AG10803 (cell line): ENCODE measurements at regions not wholly inside any gene's neighbourhood (a gene's known extent, or its start where the extent isn't known, plus 50 kb on each side); places are given as distances from the start of the nearest gene placed in this dataset.
A peak's percentile ranks its signal among the peaks of the same experiment; 100 is the strongest.
"Not testable (repeated sequence)": the region's sequence is repeated elsewhere in the genome, so short reads cannot be mapped to it uniquely, and the experiment has no call there.

Source experiments
- DNase-seq: peaks from one replicate; pipeline ENCODE4 v3.0.0; 2010; ENCODE audit warnings: low read depth
- H3K4me3 ChIP-seq: 2 replicates; pipeline ENCODE4 v1.5.1; 2011; ENCODE audit warnings: mild to moderate bottlenecking, low read length, control low read depth

- DNase-seq, H3K4me3 ChIP-seq: not testable (repeated sequence)
Observed at GRCh38 chr2:87638872-87639271, 109.0 kb upstream of the PLGLB2 start.

GRCh38 chr2:87639801-87640440, 108.0 kb upstream of the PLGLB2 start:
- DNase-seq, H3K4me3 ChIP-seq: not testable (repeated sequence)

GRCh38 chr2:87640961-87641563, 106.8 kb upstream of the PLGLB2 start:
- not testable (repeated sequence) for DNase-seq, H3K4me3 ChIP-seq

DNA sequence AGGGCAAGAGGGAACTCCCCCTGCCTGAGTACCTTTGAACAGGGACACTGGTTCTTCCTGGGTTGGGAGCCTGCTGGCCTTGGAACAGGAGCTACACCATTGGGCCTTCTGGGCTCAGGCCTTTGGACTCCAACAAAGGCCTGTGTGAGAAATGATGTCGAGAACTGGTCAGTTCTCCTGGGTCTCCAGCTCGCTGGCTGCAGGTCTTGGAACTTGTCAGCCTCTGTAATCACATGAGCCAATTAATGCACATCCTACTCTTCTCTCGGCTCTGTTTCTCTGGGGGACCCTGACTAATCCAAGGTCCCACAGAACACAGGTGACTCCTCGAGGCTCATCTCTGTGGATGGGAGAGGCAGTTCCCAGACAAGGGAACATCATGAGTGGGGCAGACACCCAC, 104.7 kb upstream of the PLGLB2 start:
- not testable (repeated sequence) for H3K4me3 ChIP-seq, DNase-seq

GRCh38 chr2:87647737-87648498, 100.0 kb upstream of the PLGLB2 start:
- H3K4me3 ChIP-seq, DNase-seq: not testable (repeated sequence)

DNA sequence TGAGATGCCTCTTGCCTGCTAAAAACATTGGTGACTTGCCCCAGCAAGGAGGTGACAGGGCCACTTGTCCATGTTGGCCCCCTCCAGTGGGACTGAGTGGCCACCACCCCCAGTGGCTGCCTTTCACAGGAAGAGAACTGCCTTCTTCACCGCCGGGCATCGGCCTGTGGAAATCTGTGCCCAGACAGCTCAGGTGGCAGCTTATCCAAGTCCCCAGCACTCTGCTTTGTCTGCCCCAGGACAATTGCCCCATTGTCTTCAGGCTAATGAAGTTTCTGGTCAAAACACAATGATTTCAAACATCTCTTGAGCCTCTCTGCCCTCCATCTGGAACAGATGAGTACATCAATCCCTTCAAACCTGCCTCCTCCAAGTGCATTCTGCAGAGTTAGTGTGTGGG, 99.1 kb upstream of the PLGLB2 start:
- DNase-seq, H3K4me3 ChIP-seq: not testable (repeated sequence)

DNA sequence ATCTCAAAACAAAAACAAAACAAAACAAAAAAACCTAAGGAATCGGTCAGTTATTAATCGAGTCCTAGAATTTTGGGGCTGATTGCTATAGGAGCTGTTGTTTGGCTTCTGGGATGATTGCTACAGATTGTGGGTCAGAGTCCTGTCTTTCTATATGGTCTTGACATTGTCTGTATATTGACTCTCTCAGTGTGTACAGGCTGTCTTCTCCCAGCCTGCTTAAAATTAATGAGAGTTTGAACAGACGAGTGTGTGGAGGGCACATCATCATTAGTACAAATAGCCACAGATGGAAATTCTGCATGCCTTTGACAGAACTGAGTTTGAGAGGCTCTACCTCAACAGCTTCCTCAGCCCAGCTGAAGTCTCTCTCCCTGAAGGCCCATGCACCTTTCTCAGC, 98.0 kb upstream of the PLGLB2 start:
- not testable (repeated sequence) for DNase-seq, H3K4me3 ChIP-seq

- not testable (repeated sequence) for DNase-seq, H3K4me3 ChIP-seq
Observed at GRCh38 chr2:87650837-87651236, 97.0 kb upstream of the PLGLB2 start.

DNA sequence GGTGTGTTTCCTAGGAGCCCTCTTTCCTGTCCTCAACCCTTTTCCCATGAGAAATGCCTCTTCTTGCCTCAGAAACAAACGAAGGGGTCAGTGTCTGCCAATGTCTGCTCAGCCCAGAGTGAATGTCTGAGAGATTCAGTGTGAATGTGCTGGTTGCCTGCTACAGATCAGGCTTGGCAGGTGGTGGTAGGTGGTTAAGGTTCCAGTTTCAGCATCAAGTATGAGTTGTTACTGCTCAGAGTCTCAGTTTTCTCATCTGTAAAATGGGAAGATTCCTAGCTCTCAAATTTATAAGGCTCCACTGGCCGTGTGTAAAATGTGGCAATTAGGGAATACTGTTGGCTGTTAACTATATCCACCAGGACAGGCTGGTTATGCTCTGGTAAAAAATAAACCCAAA, 96.3 kb upstream of the PLGLB2 start:
- H3K4me3 ChIP-seq, DNase-seq: not testable (repeated sequence)

DNA sequence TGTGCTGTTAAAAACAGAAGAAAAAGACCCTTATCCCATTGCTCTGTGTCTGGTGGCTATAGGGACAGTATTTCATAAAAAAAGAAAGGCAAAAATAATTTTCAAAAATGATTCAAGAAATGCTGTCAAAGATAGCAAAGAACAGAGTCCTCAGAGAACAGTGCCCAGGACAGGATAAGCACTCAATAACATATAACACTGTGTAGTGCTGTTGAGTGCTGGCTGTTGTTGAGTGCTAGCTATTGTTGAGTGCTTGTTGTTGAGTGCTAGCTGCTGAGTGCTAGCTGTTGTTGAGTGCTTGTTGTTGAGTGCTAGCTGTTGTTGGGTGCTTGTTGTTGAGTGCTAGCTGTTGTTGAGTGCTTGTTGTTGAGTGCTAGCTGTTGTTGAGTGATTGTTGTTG, 94.5 kb upstream of the PLGLB2 start:
- not testable (repeated sequence) for H3K4me3 ChIP-seq, DNase-seq

- H3K4me3 ChIP-seq, DNase-seq: not testable (repeated sequence)
Observed at GRCh38 chr2:87654136-87654814, 93.6 kb upstream of the PLGLB2 start.

- DNase-seq, H3K4me3 ChIP-seq: not testable (repeated sequence)
Observed at GRCh38 chr2:87657915-87658314, 90.0 kb upstream of the PLGLB2 start.

- DNase-seq, H3K4me3 ChIP-seq: not testable (repeated sequence)
Observed at GRCh38 chr2:87658357-87658756, 89.5 kb upstream of the PLGLB2 start.

DNA sequence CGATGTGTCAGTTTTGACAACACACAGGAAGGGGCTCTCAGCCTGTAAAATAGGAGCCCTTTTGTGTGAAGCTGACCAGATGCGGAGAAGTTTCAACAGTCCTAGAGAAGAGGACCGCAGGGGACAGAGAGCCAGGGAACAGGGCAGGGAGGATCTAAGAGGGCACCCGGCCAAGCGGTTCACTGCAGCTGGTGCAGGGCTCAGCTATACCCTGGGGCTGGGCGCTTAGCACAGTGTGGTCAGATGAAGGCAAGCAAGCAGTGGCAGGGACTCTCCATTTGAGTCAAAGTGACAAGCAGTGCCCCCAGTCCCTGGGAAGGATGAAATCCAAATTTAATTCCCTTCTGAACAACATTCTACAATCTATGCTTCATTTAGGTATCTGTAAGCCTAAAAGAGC, 88.9 kb upstream of the PLGLB2 start:
- DNase-seq = not testable (repeated sequence)

DNA sequence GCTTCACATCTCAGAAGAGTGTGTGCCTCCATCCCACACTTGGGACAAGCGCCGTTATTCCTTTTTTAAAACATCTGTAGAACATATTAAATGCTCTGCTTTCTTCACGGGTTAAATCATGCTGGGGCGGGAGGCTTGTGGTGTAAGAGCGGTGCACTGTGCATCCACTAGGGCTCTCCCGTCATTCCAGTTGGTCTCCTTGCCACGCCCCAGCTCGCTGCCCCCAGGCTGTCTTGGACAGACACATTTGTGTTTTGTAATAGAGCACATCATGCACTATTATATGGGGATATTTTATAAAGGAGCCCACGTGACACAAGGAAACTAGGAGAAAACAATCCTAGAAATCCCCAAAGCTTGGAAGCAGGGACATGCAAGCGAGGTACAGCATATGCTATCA, 87.7 kb upstream of the PLGLB2 start:
- DNase-seq = peak; percentile 12
- not testable (repeated sequence) for H3K4me3 ChIP-seq

More for the DNA sequence above, 88.9 kb upstream of the PLGLB2 start:
- not testable (repeated sequence) for H3K4me3 ChIP-seq

- H3K4me3 ChIP-seq, DNase-seq: not testable (repeated sequence)
Observed at GRCh38 chr2:87662316-87663290, 85.3 kb upstream of the PLGLB2 start.

GRCh38 chr2:87663347-87663746, 84.5 kb upstream of the PLGLB2 start:
- H3K4me3 ChIP-seq, DNase-seq: not testable (repeated sequence)

DNA sequence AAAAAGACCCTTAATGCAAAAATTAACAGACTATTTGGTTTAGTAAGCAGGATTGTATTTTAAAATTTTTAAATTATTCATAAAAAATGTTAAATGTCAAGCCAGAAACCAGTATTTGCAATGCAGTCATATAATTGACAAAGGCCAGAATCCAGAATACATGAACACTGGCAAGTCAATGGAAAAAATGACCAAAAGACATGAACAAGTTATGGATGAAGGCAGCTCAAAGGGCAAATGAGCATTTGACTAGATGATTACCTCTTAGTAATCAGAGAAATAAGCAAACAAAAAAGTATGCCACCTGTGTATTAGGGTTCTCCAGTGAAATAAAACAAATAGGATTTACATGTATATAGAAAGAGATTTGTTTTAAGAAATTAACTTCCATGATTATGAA, 80.9 kb upstream of the PLGLB2 start:
- DNase-seq, H3K4me3 ChIP-seq: not testable (repeated sequence)

DNA sequence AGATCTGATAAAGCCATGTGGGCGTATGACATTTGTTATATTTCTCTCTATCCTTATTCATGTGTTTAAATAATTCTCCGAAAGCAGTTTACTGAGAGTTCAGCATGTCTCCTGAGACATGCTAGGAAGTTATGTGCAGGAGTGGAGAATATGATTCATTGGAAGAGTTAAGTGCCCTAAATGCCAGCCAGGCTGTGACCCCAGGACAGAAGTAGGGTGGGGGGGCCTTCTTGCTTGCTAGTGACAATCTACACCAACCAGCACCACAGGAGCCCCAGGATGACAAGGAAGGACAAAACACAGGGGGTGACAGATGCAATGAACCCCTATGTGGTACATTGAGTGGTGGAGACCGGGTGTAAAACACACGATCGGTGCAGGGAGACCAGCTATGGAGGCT, 79.5 kb upstream of the PLGLB2 start:
- DNase-seq, H3K4me3 ChIP-seq: not testable (repeated sequence)
